K562 (cell line): ENCODE measurements at regions not wholly inside any gene's neighbourhood (a gene's known extent, or its start where the extent isn't known, plus 50 kb on each side); places are given as distances from the start of the nearest gene placed in this dataset.

Source experiments
- CHCHD3 ChIP-seq: fragments of 250-450 bp; sonication (Bioruptor Pico); IDR thresholded peaks from 2 replicates; pipeline ENCODE4 v2.1.2; 2022; ENCODE audit warnings: mild to moderate bottlenecking
- MAZ ChIP-seq, 2 experiments: fragments of 450-650 bp in 1 of 2; sonication (generic) in 1 of 2; formaldehyde crosslinking; IDR thresholded peaks in 1 of 2; conservative IDR thresholded peaks in 1 of 2; 2 replicates each; pipeline versions ENCODE4 v1.4.0 to v1.5.0; 2020; ENCODE audit warnings: mild to moderate bottlenecking in 1 of 2, missing genetic modification reagents in 1 of 2
- MEF2A ChIP-seq: IDR thresholded peaks from 2 replicates; pipeline ENCODE4 v1.6.1; 2011; ENCODE audit warnings: low read depth, mild to moderate bottlenecking, low read length, moderate library complexity; ENCODE audit not compliant: control insufficient read depth
- MTA3 ChIP-seq: fragments of 450-650 bp; formaldehyde crosslinking; IDR thresholded peaks from 2 replicates; pipeline ENCODE4 v1.6.1; 2017; ENCODE audit warnings: mild to moderate bottlenecking, borderline replicate concordance
- NFRKB ChIP-seq: fragments of 450-650 bp; IDR thresholded peaks from 2 replicates; pipeline ENCODE4 v1.6.1; 2016; ENCODE audit warnings: low read depth
- PCBP1 ChIP-seq: fragments of 200-400 bp; formaldehyde crosslinking; IDR thresholded peaks from 2 replicates; pipeline ENCODE4 v1.6.1; 2018; ENCODE audit warnings: mild to moderate bottlenecking, low read depth, low read length; ENCODE audit not compliant: poor library complexity, severe bottlenecking
- PTRF ChIP-seq: fragments of 450-650 bp; IDR thresholded peaks from 2 replicates; pipeline ENCODE4 v1.6.1; 2016; ENCODE audit warnings: mild to moderate bottlenecking, missing genetic modification characterization, missing compliant biosample characterization
- RFX5 ChIP-seq: IDR thresholded peaks from 2 replicates; pipeline ENCODE4 v1.6.1; 2011; ENCODE audit warnings: low read depth, mild to moderate bottlenecking, improper control_type of control experiment, low read length
- SMAD2 ChIP-seq: fragments of 150-350 bp; IDR thresholded peaks from 2 replicates; pipeline ENCODE4 v1.6.1; 2014; ENCODE audit warnings: low read depth, mild to moderate bottlenecking, low read length
- SUPT5H ChIP-seq: fragments of 450-650 bp; IDR thresholded peaks from 2 replicates; pipeline ENCODE4 v1.6.1; 2016
- TFAM ChIP-seq: fragments of 250-450 bp; sonication (Bioruptor Pico); conservative IDR thresholded peaks from 2 replicates; pipeline ENCODE4 v1.5.0; 2021; ENCODE audit warnings: mild to moderate bottlenecking, moderate library complexity
- TGIF2 ChIP-seq: sonication (generic); formaldehyde crosslinking; IDR thresholded peaks from 2 replicates; pipeline ENCODE4 v1.8.1; 2022; ENCODE audit warnings: mild to moderate bottlenecking, missing genetic modification reagents, moderate library complexity
- ZNF121 ChIP-seq: sonication (generic); formaldehyde crosslinking; conservative IDR thresholded peaks from 2 replicates; pipeline ENCODE4 v1.8.0; 2022; ENCODE audit warnings: missing genetic modification reagents
- ZNF133 ChIP-seq: fragments of 250-450 bp; sonication (Bioruptor Pico); IDR thresholded peaks from 2 replicates; pipeline ENCODE4 v1.4.0; 2020; ENCODE audit warnings: mild to moderate bottlenecking
- ZNF696 ChIP-seq: fragments of 250-450 bp; sonication (Bioruptor Pico); conservative IDR thresholded peaks from 2 replicates; pipeline ENCODE4 v1.4.0; 2020; ENCODE audit warnings: mild to moderate bottlenecking, moderate library complexity
- ZNF780A ChIP-seq: fragments of 250-450 bp; sonication (Bioruptor Pico); IDR thresholded peaks from 2 replicates; pipeline ENCODE4 v1.5.0; 2021; ENCODE audit warnings: mild to moderate bottlenecking
- TF ChIP-seq, protein P1 (sequence below): fragments of 250-450 bp; sonication (Bioruptor Pico); IDR thresholded peaks from 2 replicates; pipeline ENCODE4 v1.4.0; 2020; ENCODE audit warnings: mild to moderate bottlenecking, moderate library complexity, borderline replicate concordance
- TF ChIP-seq, protein P2 (sequence below), 3 experiments: fragments of 200-800 bp in 1 of 3; sonication (Bioruptor generic) in 1 of 3; sonication (generic) in 1 of 3; formaldehyde crosslinking in 1 of 3; IDR thresholded peaks; 2 replicates each; pipeline versions ENCODE4 v1.6.1 to v1.8.0; 2016 to 2022; ENCODE audit warnings: mild to moderate bottlenecking in 2 of 3, missing compliant biosample characterization in 2 of 3, missing genetic modification characterization in 2 of 3, missing genetic modification reagents in 1 of 3
- TF ChIP-seq, protein P3 (sequence below), 3 experiments: IDR thresholded peaks in 2 of 3; conservative IDR thresholded peaks in 1 of 3; 2 replicates each; pipeline ENCODE4 v1.5.1; 2011 to 2012; ENCODE audit warnings: low read length in 3 of 3, mild to moderate bottlenecking in 3 of 3, control low read depth in 2 of 3, improper control_type of control experiment in 1 of 3, inconsistent platforms in 1 of 3, low read depth in 1 of 3, mixed read lengths in 1 of 3, moderate library complexity in 1 of 3; ENCODE audit not compliant: insufficient read depth in 2 of 3

DNA sequence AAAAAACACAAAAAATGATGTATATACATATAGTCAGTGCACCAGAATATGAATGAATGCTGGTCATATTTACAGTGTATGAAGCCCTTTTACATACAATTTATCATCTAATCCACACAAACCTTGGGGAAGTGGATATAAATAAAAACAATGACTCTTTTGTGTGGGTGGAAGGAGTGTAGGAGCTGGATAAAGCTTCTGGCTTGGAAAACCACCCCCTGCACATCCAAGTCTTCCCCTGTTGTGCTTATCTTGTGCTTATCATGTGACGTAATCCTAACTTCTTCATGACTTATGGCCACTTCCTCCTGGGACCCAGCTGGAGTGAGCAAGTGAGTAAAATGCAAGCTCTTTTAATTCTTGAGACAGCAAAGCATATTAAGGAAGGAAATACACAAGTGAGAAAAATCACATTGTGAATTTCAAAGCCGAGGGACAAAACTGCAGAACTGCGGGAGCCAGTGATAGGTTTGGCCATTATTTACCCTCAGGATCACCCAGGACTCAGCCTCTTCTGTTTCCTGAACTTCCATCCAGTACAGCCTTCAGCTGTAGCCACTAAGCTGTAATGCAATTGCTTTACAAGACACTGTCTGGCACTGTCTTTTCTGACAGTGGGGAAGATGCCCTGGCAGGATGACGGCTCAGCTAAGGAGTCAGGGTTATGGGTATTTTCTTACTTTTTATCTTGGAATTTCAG is 104.0 kb upstream of the PPM1J start (continued):
- TF ChIP-seq ZNF121 (CRISPR knock-in tag) = no peak
- peak; percentile 66; the same call in 1 of the 2 replicates for TF ChIP-seq MEF2A
- no peak for TF ChIP-seq SMAD2
- no peak for TF ChIP-seq PCBP1
- TF ChIP-seq, protein P1, sequence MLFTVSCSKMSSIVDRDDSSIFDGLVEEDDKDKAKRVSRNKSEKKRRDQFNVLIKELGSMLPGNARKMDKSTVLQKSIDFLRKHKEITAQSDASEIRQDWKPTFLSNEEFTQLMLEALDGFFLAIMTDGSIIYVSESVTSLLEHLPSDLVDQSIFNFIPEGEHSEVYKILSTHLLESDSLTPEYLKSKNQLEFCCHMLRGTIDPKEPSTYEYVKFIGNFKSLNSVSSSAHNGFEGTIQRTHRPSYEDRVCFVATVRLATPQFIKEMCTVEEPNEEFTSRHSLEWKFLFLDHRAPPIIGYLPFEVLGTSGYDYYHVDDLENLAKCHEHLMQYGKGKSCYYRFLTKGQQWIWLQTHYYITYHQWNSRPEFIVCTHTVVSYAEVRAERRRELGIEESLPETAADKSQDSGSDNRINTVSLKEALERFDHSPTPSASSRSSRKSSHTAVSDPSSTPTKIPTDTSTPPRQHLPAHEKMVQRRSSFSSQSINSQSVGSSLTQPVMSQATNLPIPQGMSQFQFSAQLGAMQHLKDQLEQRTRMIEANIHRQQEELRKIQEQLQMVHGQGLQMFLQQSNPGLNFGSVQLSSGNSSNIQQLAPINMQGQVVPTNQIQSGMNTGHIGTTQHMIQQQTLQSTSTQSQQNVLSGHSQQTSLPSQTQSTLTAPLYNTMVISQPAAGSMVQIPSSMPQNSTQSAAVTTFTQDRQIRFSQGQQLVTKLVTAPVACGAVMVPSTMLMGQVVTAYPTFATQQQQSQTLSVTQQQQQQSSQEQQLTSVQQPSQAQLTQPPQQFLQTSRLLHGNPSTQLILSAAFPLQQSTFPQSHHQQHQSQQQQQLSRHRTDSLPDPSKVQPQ = no peak
- TF ChIP-seq, protein P2, sequence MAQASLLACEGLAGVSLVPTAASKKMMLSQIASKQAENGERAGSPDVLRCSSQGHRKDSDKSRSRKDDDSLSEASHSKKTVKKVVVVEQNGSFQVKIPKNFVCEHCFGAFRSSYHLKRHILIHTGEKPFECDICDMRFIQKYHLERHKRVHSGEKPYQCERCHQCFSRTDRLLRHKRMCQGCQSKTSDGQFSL (CRISPR knock-in tag; IDR thresholded peaks at IDR 0.05) = no peak
- TF ChIP-seq, protein P2 (tag; IDR thresholded peaks at IDR 0.05) = no peak
- TF ChIP-seq TFAM (CRISPR knock-in tag) = no peak
- no peak for TF ChIP-seq SUPT5H
- TF ChIP-seq, protein P3, sequence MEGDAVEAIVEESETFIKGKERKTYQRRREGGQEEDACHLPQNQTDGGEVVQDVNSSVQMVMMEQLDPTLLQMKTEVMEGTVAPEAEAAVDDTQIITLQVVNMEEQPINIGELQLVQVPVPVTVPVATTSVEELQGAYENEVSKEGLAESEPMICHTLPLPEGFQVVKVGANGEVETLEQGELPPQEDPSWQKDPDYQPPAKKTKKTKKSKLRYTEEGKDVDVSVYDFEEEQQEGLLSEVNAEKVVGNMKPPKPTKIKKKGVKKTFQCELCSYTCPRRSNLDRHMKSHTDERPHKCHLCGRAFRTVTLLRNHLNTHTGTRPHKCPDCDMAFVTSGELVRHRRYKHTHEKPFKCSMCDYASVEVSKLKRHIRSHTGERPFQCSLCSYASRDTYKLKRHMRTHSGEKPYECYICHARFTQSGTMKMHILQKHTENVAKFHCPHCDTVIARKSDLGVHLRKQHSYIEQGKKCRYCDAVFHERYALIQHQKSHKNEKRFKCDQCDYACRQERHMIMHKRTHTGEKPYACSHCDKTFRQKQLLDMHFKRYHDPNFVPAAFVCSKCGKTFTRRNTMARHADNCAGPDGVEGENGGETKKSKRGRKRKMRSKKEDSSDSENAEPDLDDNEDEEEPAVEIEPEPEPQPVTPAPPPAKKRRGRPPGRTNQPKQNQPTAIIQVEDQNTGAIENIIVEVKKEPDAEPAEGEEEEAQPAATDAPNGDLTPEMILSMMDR (IDR thresholded peaks at IDR 0.05 in 2 of 3, conservative IDR thresholded peaks at IDR 0.05 in 1 of 3; ENCODE audit: insufficient read depth in 2 of 3, low read depth in 1 of 3, low read length in 3 of 3) = no peak
- no peak for TF ChIP-seq ZNF133 (CRISPR knock-in tag)
- peak; percentile 27; the same call in 1 of the 2 replicates for TF ChIP-seq TGIF2 (CRISPR knock-in tag)
- TF ChIP-seq MAZ (CRISPR knock-in tag; conservative IDR thresholded peaks at IDR 0.05 in 1 of 2, IDR thresholded peaks at IDR 0.05 in 1 of 2) = no peak; a peak in 1 of 4 replicates
- TF ChIP-seq RFX5 = no peak
- TF ChIP-seq NFRKB = peak; percentile 57; the same call in 1 of the 2 replicates
- no peak for TF ChIP-seq PTRF
- TF ChIP-seq MTA3 = peak; percentile 60; the same call in 1 of the 2 replicates
- no peak for TF ChIP-seq ZNF780A (CRISPR knock-in tag)
- TF ChIP-seq CHCHD3 (CRISPR knock-in tag) = no peak
- no peak for TF ChIP-seq ZNF696 (CRISPR knock-in tag)
